GM12878 (cell line): ENCODE measurements at regions not wholly inside any gene's neighbourhood (a gene's known extent, or its start where the extent isn't known, plus 50 kb on each side); places are given as distances from the start of the nearest gene placed in this dataset.

Experiments
- ATAC-seq: fragments of 200-7000 bp; cut with Tn5 transposase; 3 replicates; pipeline ENCODE4 v1.9.1; 2020; ENCODE audit warnings: mild to moderate bottlenecking, moderate library complexity
- BruUV-seq: library from RNA; stranded (reverse); fragments of 400-500 nt; replicated peaks from 2 replicates; lab custom pipeline; 2021; lab: Mats Ljungman, UMichigan
- CTCF ChIA-PET: fragments of 300-600 bp; sonication (Branson Sonifier 250); formaldehyde crosslinking; extraction: SDS; loops from one replicate; lab custom pipeline; 2021; ENCODE audit warnings: inconsistent platforms; lab: Yijun Ruan, JAX
- POLR2A ChIA-PET: fragments of 350-600 bp; formaldehyde crosslinking; extraction: SDS; loops from one replicate; lab custom pipeline; 2021; ENCODE audit warnings: inconsistent platforms; lab: Charles Lee
- RAD21 ChIA-PET: fragments of 300-600 bp; sonication (Branson Sonifier 250); formaldehyde crosslinking; loops from one replicate; lab custom pipeline; 2023; ENCODE audit warnings: antibody characterized with exemption; ENCODE audit not compliant: unreplicated experiment; lab: Charles Lee
- SMC1A ChIA-PET: fragments of 300-600 bp; sonication (Branson Sonifier 250); formaldehyde crosslinking; loops from one replicate; lab custom pipeline; 2023; ENCODE audit not compliant: unreplicated experiment, uncharacterized antibody; lab: Charles Lee
- DNase-seq: peaks from one replicate; pipeline ENCODE4 v3.0.0-alpha.2; 2011; ENCODE audit warnings: low read depth, low spot score
- FAIRE-seq: peaks from 3 replicates; lab custom pipeline; 2011; peaks lifted over from hg19 to GRCh38; lab: Jason Lieb, UNC
- H2AFZ ChIP-seq: 2 replicates; pipeline ENCODE4 v1.6.0; 2011; ENCODE audit warnings: low read depth, low read length, control low read depth; ENCODE audit not compliant: control insufficient read depth
- H3K27ac ChIP-seq: 2 replicates; pipeline ENCODE4 v1.5.1; 2011; ENCODE audit warnings: control low read depth; ENCODE audit not compliant: control insufficient read depth, insufficient read depth
- H3K27me3 ChIP-seq, 2 experiments: replicated peaks in 1 of 2; 2 replicates each; pipeline versions ENCODE4 v1.6.0 to v1.6.1; 2011; ENCODE audit warnings: low read length in 1 of 2; ENCODE audit not compliant: control insufficient read depth in 2 of 2, insufficient read depth in 2 of 2
- H3K36me3 ChIP-seq, 2 experiments: 2 replicates each; pipeline ENCODE4 v1.5.1; 2011; ENCODE audit warnings: low read length in 1 of 2; ENCODE audit not compliant: control insufficient read depth in 2 of 2, insufficient read depth in 2 of 2
- H3K4me1 ChIP-seq: 2 replicates; pipeline ENCODE4 v1.6.1; 2011; ENCODE audit warnings: mild to moderate bottlenecking, low read length, moderate library complexity, mixed read lengths; ENCODE audit not compliant: control insufficient read depth, insufficient read depth
- H3K4me2 ChIP-seq: 2 replicates; pipeline ENCODE4 v1.6.0; 2011; ENCODE audit warnings: control low read depth; ENCODE audit not compliant: control insufficient read depth, insufficient read depth
- H3K4me3 ChIP-seq: fragments of 200-600 bp; sonication (generic); 2 replicates; pipeline ENCODE4 v1.5.1; 2016
- H3K79me2 ChIP-seq: 2 replicates; pipeline ENCODE4 v1.6.0; 2011; ENCODE audit warnings: low read length; ENCODE audit not compliant: control insufficient read depth, insufficient read depth
- H3K9ac ChIP-seq: 2 replicates; pipeline ENCODE4 v1.8.0; 2011; ENCODE audit warnings: low read length, control low read depth, mixed read lengths; ENCODE audit not compliant: control insufficient read depth, insufficient read depth
- H3K9me3 ChIP-seq: replicated peaks from 3 replicates; pipeline ENCODE4 v1.5.1; 2011; ENCODE audit warnings: mild to moderate bottlenecking, low read length; ENCODE audit not compliant: control insufficient read depth, insufficient read depth
- H4K20me1 ChIP-seq: 2 replicates; pipeline ENCODE4 v1.6.0; 2011; ENCODE audit not compliant: control insufficient read depth, insufficient read depth
- ATF2 ChIP-seq: IDR thresholded peaks from 2 replicates; pipeline ENCODE4 v1.6.1; 2012; ENCODE audit warnings: low read length, inconsistent platforms
- BHLHE40 ChIP-seq, 2 experiments: fragments of 450-650 bp in 1 of 2; IDR thresholded peaks; 2 replicates each; pipeline ENCODE4 v1.6.1; 2011 to 2017; ENCODE audit warnings: low read depth in 2 of 2, borderline replicate concordance in 1 of 2, improper control_type of control experiment in 1 of 2, low read length in 1 of 2, mild to moderate bottlenecking in 1 of 2
- FOXK2 ChIP-seq: fragments of 450-650 bp; IDR thresholded peaks from 2 replicates; pipeline ENCODE4 v1.6.1; 2017; ENCODE audit warnings: mild to moderate bottlenecking, moderate library complexity
- IKZF1 ChIP-seq: fragments of 450-650 bp; conservative IDR thresholded peaks from 2 replicates; pipeline ENCODE4 v1.6.1; 2017; ENCODE audit warnings: antibody characterized with exemption, mild to moderate bottlenecking
- KLF5 ChIP-seq: fragments of 450-650 bp; IDR thresholded peaks from 2 replicates; pipeline ENCODE4 v1.6.1; 2014; ENCODE audit warnings: mild to moderate bottlenecking; ENCODE audit not compliant: partially characterized antibody
- MEF2A ChIP-seq: IDR thresholded peaks from 2 replicates; pipeline ENCODE4 v1.6.1; 2011; ENCODE audit warnings: low read depth, mild to moderate bottlenecking, low read length, moderate library complexity; ENCODE audit not compliant: insufficient read depth
- NFIC ChIP-seq: IDR thresholded peaks from 2 replicates; pipeline ENCODE4 v1.6.1; 2012; ENCODE audit warnings: low read depth, mild to moderate bottlenecking, inconsistent platforms, low read length, moderate library complexity
- NR2C2 ChIP-seq: IDR thresholded peaks from 2 replicates; pipeline ENCODE4 v1.6.1; 2011; ENCODE audit warnings: borderline replicate concordance, low read depth; ENCODE audit not compliant: control insufficient read depth, insufficient read length
- NR2F1 ChIP-seq: fragments of 450-650 bp; conservative IDR thresholded peaks from 2 replicates; pipeline ENCODE4 v1.6.1; 2017; ENCODE audit warnings: mild to moderate bottlenecking
- POLR2AphosphoS2 ChIP-seq: IDR thresholded peaks from 2 replicates; pipeline ENCODE4 v1.6.1; 2011; ENCODE audit warnings: low read depth, mild to moderate bottlenecking, low read length, improper control_type of control experiment, moderate library complexity
- SMARCA5 ChIP-seq: fragments of 450-650 bp; IDR thresholded peaks from 2 replicates; pipeline ENCODE4 v1.6.1; 2017; ENCODE audit warnings: mild to moderate bottlenecking
- SREBF2 ChIP-seq: IDR thresholded peaks from 2 replicates; pipeline ENCODE4 v1.6.1; 2012; ENCODE audit warnings: mild to moderate bottlenecking, low read length
- TCF3 ChIP-seq: IDR thresholded peaks from 2 replicates; pipeline ENCODE4 v1.6.1; 2012; ENCODE audit warnings: low read depth, mild to moderate bottlenecking, low read length, borderline replicate concordance; ENCODE audit not compliant: insufficient read depth
- USF2 ChIP-seq: IDR thresholded peaks from 2 replicates; pipeline ENCODE4 v1.6.1; 2011; ENCODE audit warnings: low read depth, low read length, improper control_type of control experiment, borderline replicate concordance
- WGBS: methylation state at CpG from one replicate; pipeline ENCODE4 v1.1.6; 2016; ENCODE audit warnings: low lambda C conversion rate; ENCODE audit not compliant: insufficient replicate concordance, insufficient coverage; ENCODE audit errors: missing lambda C conversion rate; 5-methylcytosine and 5-hydroxymethylcytosine counted together
- in situ Hi-C: fragments of 300-500 bp; cut with MboI; formaldehyde crosslinking; loops from 9 replicates; pipeline ENCODE4 v1.14.3; 2018; ENCODE audit warnings: mixed read lengths
- intact Hi-C: fragments of 100-400 bp; cut with micrococcal nuclease; formaldehyde crosslinking; loops from one replicate; pipeline ENCODE4 v1.14.2; 2022; ENCODE audit not compliant: unreplicated experiment

GRCh38 chr1:239779962-239780361, 311.7 kb upstream of the FMN2 start:
- no TSS peak for BruUV-seq
- ChIA-PET SMC1A (no interaction called here), CTCF (no interaction called here), RAD21 (no interaction called here), POLR2A (no interaction called here)
- in situ Hi-C loops: no loop called here
- Histone ChIP-seq H3K4me3 (no peak overlapping the region), H3K4me1 (no peaks in the 10 kb centered on the region), H2AFZ (no peak overlapping the region), H3K9ac (no peak overlapping the region), H3K9me3 (no peaks in the 10 kb centered on the region), H3K36me3 (no peaks in the 10 kb centered on the region), H3K27me3 (no peaks in the 10 kb centered on the region), H3K27ac (no peak overlapping the region), H3K79me2 (no peaks in the 10 kb centered on the region), H4K20me1 (no peaks in the 10 kb centered on the region), H3K4me2 (no peak overlapping the region)
- no peak for DNase-seq
- no peak for FAIRE-seq
- intact Hi-C loops: no loop called here
- no peak for ATAC-seq
- TF ChIP-seq IKZF1: no peak
- TF ChIP-seq POLR2AphosphoS2: no peak
- TF ChIP-seq SMARCA5: no peak
- no peak for TF ChIP-seq NR2C2
- no peak for TF ChIP-seq FOXK2
- 2% methylated on average over 2 of the region's 2 CpGs for WGBS

GRCh38 chr1:239784896-239785295, 306.8 kb upstream of the FMN2 start:
- Histone ChIP-seq H3K4me1 (no peaks in the 10 kb centered on the region), H3K36me3 (no peaks in the 10 kb centered on the region), H3K4me2 (no peak overlapping the region), H2AFZ (no peak overlapping the region), H4K20me1 (no peaks in the 10 kb centered on the region), H3K79me2 (no peaks in the 10 kb centered on the region), H3K9ac (no peak overlapping the region), H3K4me3 (no peak overlapping the region), H3K27ac (no peak overlapping the region), H3K27me3 (no peaks in the 10 kb centered on the region), H3K9me3 (no peaks in the 10 kb centered on the region)
- ChIA-PET POLR2A (interaction anchor here (0.5 kb wide), 1 partner anchor 893 kb away, joined by 5 read pairs; no protein-coding TSS in a partner anchor), SMC1A (interaction anchor here (1.1 to 1.6 kb wide), 2 partner anchors 9 to 18 kb away, joined by 3 to 4 read pairs; no protein-coding TSS in a partner anchor), RAD21 (no interaction called here), CTCF (no interaction called here)
- 0% methylated on average over 3 of the region's 3 CpGs for WGBS
- no TSS peak for BruUV-seq
- intact Hi-C loops (no loop called here), in situ Hi-C loops (no loop called here)
- no peak for TF ChIP-seq MEF2A
- TF ChIP-seq NR2F1: no peak
- TF ChIP-seq ATF2: no peak
- TF ChIP-seq KLF5: no peak
- TF ChIP-seq NR2C2: no peak
- TF ChIP-seq USF2: no peak
- TF ChIP-seq SREBF2: no peak
- no peak for TF ChIP-seq TCF3
- TF ChIP-seq NFIC: no peak
- TF ChIP-seq BHLHE40 (IDR thresholded peaks at IDR 0.05; ENCODE audit: borderline replicate concordance in 1 of 2, low read depth in 2 of 2, low read length in 1 of 2): no peak
- DNase-seq (no peak), FAIRE-seq (no peak), ATAC-seq (no peak)
